Bronchial epithelial cell (primary cell): ENCODE measurements at regions not wholly inside any gene's neighbourhood (a gene's known extent, or its start where the extent isn't known, plus 50 kb on each side); places are given as distances from the start of the nearest gene placed in this dataset.

ENCODE experiments used
- DNase-seq: peaks from one replicate; pipeline ENCODE4 v3.0.0-alpha.2; 2010; ENCODE audit warnings: low read depth
- FAIRE-seq: peaks from 2 replicates; lab custom pipeline; 2011; peaks lifted over from hg19 to GRCh38; lab: Jason Lieb, UNC
- H3K27me3 ChIP-seq: 2 replicates; pipeline ENCODE4 v1.5.1; 2011; ENCODE audit warnings: low read length; ENCODE audit not compliant: control insufficient read depth, insufficient read depth
- H3K36me3 ChIP-seq: 2 replicates; pipeline ENCODE4 v1.5.1; 2011; ENCODE audit warnings: low read length; ENCODE audit not compliant: control insufficient read depth, insufficient read depth
- H3K4me3 ChIP-seq: 2 replicates; pipeline ENCODE4 v1.5.1; 2011; ENCODE audit warnings: mild to moderate bottlenecking, low read depth, low read length, control low read depth
- TF ChIP-seq, protein P1 (sequence below): IDR thresholded peaks from 2 replicates; pipeline ENCODE4 v1.5.1; 2011; ENCODE audit warnings: mild to moderate bottlenecking, moderate library complexity, low read length, control low read depth, inconsistent platforms; ENCODE audit not compliant: insufficient read depth, severe bottlenecking

GRCh38 chr11:116694815-116695590 lies 77.8 kb downstream of the BUD13 start:
- Histone ChIP-seq H3K27me3 (no peaks in the 10 kb centered on the region), H3K4me3 (no peak overlapping the region), H3K36me3 (no peaks in the 10 kb centered on the region)
- TF ChIP-seq, protein P1, sequence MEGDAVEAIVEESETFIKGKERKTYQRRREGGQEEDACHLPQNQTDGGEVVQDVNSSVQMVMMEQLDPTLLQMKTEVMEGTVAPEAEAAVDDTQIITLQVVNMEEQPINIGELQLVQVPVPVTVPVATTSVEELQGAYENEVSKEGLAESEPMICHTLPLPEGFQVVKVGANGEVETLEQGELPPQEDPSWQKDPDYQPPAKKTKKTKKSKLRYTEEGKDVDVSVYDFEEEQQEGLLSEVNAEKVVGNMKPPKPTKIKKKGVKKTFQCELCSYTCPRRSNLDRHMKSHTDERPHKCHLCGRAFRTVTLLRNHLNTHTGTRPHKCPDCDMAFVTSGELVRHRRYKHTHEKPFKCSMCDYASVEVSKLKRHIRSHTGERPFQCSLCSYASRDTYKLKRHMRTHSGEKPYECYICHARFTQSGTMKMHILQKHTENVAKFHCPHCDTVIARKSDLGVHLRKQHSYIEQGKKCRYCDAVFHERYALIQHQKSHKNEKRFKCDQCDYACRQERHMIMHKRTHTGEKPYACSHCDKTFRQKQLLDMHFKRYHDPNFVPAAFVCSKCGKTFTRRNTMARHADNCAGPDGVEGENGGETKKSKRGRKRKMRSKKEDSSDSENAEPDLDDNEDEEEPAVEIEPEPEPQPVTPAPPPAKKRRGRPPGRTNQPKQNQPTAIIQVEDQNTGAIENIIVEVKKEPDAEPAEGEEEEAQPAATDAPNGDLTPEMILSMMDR = no peak
- no peak for FAIRE-seq
- DNase-seq = peak; percentile 68

DNA sequence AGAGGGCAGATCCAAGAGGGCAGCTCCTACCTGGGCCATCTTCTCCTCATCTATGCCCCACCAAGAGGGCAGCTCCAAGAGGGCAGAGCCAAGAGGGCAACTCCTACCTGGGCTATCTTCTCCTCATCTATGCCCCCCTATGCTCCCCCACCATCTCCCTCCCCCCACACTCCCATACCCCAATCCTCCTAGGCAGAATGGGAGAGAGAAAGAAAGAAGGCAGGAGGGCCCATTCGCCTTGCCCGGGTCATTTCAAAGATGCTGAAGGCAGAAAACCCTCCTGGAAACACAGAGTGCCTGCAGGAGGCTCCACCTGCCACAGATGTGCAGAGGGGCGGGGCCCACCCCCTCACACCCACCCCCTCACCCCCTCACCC lies 78.5 kb downstream of the BUD13 start:
- Histone ChIP-seq H3K4me3 (no peak overlapping the region), H3K36me3 (no peaks in the 10 kb centered on the region), H3K27me3 (no peaks in the 10 kb centered on the region)
- TF ChIP-seq, protein P1 = no peak
- FAIRE-seq = no peak
- DNase-seq = no peak

- DNase-seq (peak; percentile 85), FAIRE-seq (peak; percentile 40)
- Histone ChIP-seq H3K4me3 (no peak overlapping the region), H3K36me3 (no peaks in the 10 kb centered on the region), H3K27me3 (no peaks in the 10 kb centered on the region)
- TF ChIP-seq, protein P1 = no peak
Observed at GRCh38 chr11:116693593-116694348, 79.0 kb downstream of the BUD13 start.

- FAIRE-seq (no peak), DNase-seq (no peak)
- no peak overlapping the region for H3K4me3 ChIP-seq
- no peaks in the 10 kb centered on the region for H3K27me3 ChIP-seq
- TF ChIP-seq, protein P1 = no peak
- H3K36me3 ChIP-seq = no peaks in the 10 kb centered on the region
Observed at GRCh38 chr11:116693102-116693570, 79.7 kb downstream of the BUD13 start.

DNA sequence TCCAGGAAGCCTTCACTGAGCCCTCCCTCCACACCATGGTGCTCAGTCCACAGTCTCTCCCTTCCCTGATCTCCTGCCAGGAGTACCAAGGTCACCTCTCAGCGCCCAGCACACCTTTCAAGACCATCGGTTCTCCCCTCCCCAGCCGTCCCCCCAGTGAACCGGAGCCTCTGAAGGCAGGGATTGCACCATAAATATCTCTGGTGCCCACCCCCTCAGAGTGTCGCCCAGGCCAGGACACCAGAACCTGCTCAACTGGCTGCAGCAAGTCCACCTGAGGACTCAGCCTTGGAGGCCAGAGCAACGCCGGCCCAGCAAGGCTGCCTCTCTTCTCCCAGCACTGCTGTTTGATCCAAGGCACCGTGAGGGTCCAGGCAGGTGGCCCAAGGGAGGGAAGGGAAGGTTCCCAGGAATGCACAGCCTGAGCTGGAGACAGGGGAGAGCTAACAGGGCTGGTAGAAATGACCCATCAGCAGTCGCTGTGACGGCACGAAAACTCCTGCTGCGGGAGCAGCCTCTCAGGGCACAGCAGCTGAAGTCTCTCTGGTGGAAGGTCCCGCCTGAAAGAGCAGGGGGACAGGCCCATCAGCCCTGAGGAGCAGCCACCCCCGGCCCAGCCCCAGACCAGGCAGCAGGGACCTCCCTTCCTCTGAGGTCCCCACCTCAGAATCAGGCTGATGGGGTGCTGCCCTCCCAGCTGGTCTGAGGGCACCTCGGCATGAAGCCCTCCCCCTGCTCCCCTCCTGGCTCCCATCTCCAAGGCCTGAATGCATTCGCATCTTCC lies 80.3 kb downstream of the BUD13 start:
- TF ChIP-seq, protein P1 = no peak
- no peaks in the 10 kb centered on the region for H3K36me3 ChIP-seq
- no peak for DNase-seq
- no peaks in the 10 kb centered on the region for H3K27me3 ChIP-seq
- FAIRE-seq = no peak
- no peak overlapping the region for H3K4me3 ChIP-seq
